HG02798 (cell line): ENCODE measurements at regions not wholly inside any gene's neighbourhood (a gene's known extent, or its start where the extent isn't known, plus 50 kb on each side); places are given as distances from the start of the nearest gene placed in this dataset.
"Not testable (repeated sequence)": the region's sequence is repeated elsewhere in the genome, so short reads cannot be mapped to it uniquely, and the experiment has no call there.

ENCODE experiments used
- ATAC-seq: cut with Tn5 transposase; IDR thresholded peaks from one replicate; pipeline ENCODE4 v1.9.1; 2021; ENCODE audit warnings: mild to moderate bottlenecking; ENCODE audit not compliant: unreplicated experiment, poor library complexity

- not testable (repeated sequence) for ATAC-seq
These were observed 576.2 kb upstream of the C9orf72 start for GRCh38 chr9:28149361-28150050.

- no peak for ATAC-seq
These were observed 581.8 kb upstream of the C9orf72 start for GRCh38 chr9:28155067-28155466.

- no peak for ATAC-seq
These were observed 582.4 kb upstream of the C9orf72 start for GRCh38 chr9:28155671-28156070.

GRCh38 chr9:28158451-28158850 is 585.2 kb upstream of the C9orf72 start:
- no peak for ATAC-seq

- ATAC-seq = no peak
These were observed 590.3 kb upstream of the C9orf72 start for GRCh38 chr9:28163619-28164018.

GRCh38 chr9:28166179-28166578 is 592.9 kb upstream of the C9orf72 start:
- no peak for ATAC-seq

GRCh38 chr9:28177142-28177541 is 603.9 kb upstream of the C9orf72 start:
- ATAC-seq = no peak

GRCh38 chr9:28177925-28178324 is 604.6 kb upstream of the C9orf72 start:
- ATAC-seq = no peak

GRCh38 chr9:28179893-28180292 is 606.6 kb upstream of the C9orf72 start:
- ATAC-seq = no peak

GRCh38 chr9:28190981-28191380 is 617.7 kb upstream of the C9orf72 start:
- no peak for ATAC-seq

GRCh38 chr9:28197653-28198052 is 624.4 kb upstream of the C9orf72 start:
- no peak for ATAC-seq

GRCh38 chr9:28203036-28203435 is 629.8 kb upstream of the C9orf72 start:
- no peak for ATAC-seq

GRCh38 chr9:28206280-28206679 is 633.0 kb upstream of the C9orf72 start:
- no peak for ATAC-seq

- peak; percentile 66 for ATAC-seq
These were observed 634.4 kb upstream of the C9orf72 start for GRCh38 chr9:28207657-28208056.

GRCh38 chr9:28209130-28209529 is 635.8 kb upstream of the C9orf72 start:
- no peak for ATAC-seq

- ATAC-seq = peak; percentile 74
These were observed 639.7 kb upstream of the C9orf72 start for GRCh38 chr9:28212979-28213378.

GRCh38 chr9:28215536-28216299 is 642.4 kb upstream of the C9orf72 start:
- ATAC-seq = no peak

GRCh38 chr9:28232686-28233085 is 659.4 kb upstream of the C9orf72 start:
- ATAC-seq = no peak

GRCh38 chr9:28234133-28234893 is 661.0 kb upstream of the C9orf72 start:
- no peak for ATAC-seq

- no peak for ATAC-seq
These were observed 661.6 kb upstream of the C9orf72 start for GRCh38 chr9:28234894-28235277.

GRCh38 chr9:28249424-28249823 is 676.1 kb upstream of the C9orf72 start:
- ATAC-seq = no peak
